Uterus (tissue), 3 donors: ENCODE measurements at regions not wholly inside any gene's neighbourhood (a gene's known extent, or its start where the extent isn't known, plus 50 kb on each side); places are given as distances from the start of the nearest gene placed in this dataset.

Source experiments
- DNase-seq, 2 donors: peaks; one replicate each; pipeline ENCODE4 v3.0.0-alpha.2; 2019 to 2020
- H3K27ac ChIP-seq, 2 donors: fragments of 200-600 bp; sonication (generic); 1 replicate in 1 of 2; 2 replicates in 1 of 2; pipeline ENCODE4 v1.5.1; 2016 to 2018
- H3K27me3 ChIP-seq, 2 donors: fragments of 200-600 bp; sonication (generic); one replicate each; pipeline ENCODE4 v1.5.1; 2018 to 2019; ENCODE audit warnings: control low read depth in 1 of 2
- H3K36me3 ChIP-seq, 2 donors: fragments of 200-600 bp; sonication (generic); one replicate each; pipeline ENCODE4 v1.5.1; 2019; ENCODE audit warnings: control low read depth in 1 of 2
- H3K4me1 ChIP-seq, 2 donors: fragments of 200-600 bp; sonication (generic); one replicate each; pipeline ENCODE4 v1.5.1; 2018 to 2019; ENCODE audit warnings: control low read depth in 1 of 2
- H3K4me3 ChIP-seq, 2 donors: fragments of 200-600 bp; sonication (generic); 1 replicate in 1 of 2; 2 replicates in 1 of 2; pipeline ENCODE4 v1.5.1; 2018 to 2019; ENCODE audit warnings: mild to moderate bottlenecking in 1 of 2
- H3K9me3 ChIP-seq, 2 donors: fragments of 200-600 bp; sonication (generic); one replicate each; pipeline ENCODE4 v1.5.1; 2019; ENCODE audit warnings: control low read depth in 1 of 2
- POLR2A ChIP-seq, 2 donors: fragments of 450-650 bp; IDR thresholded peaks; one replicate each; pipeline ENCODE4 v1.6.1; 2016; ENCODE audit warnings: antibody characterized with exemption in 2 of 2, mild to moderate bottlenecking in 1 of 2, moderate library complexity in 1 of 2
- intact Hi-C: fragments of 100-400 bp; cut with DNase I; formaldehyde crosslinking; loops from one replicate; pipeline ENCODE4 v1.15.1; 2023; ENCODE audit warnings: low total_unique reads
- TF ChIP-seq, protein P1 (sequence below), 4 experiments: fragments of 200-600 bp in 2 of 4; fragments of 450-650 bp in 2 of 4; sonication (generic) in 2 of 4; IDR thresholded peaks; one replicate each; pipeline ENCODE4 v1.5.1; 2016 to 2019; ENCODE audit warnings: antibody characterized with exemption in 4 of 4, mild to moderate bottlenecking in 2 of 4, moderate library complexity in 1 of 4
- donor health status: DM: yes; HTN: yes; CAD: no.

DNA sequence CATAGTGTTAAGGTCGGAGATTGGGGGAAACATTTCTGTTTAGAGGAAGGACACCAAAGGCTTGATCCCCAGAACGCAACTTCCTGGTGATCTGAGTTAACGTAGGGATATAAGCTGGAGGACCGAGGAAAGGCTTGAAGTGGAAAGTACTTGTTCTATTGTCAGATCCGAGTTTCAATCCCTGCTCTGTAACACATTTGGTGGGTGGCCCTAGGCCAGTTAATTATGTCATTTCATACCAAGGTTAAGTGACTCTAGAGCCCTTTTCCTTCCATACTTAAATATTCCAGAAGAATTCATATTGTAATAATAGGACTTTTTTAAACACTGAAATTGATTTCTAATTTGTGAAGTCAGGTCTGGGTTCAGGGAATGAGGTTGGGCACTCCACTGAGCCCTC lies 80.9 kb downstream of the RPLP1 start:
- intact Hi-C loops = no loop called here
- Histone ChIP-seq H3K4me3 (no peak overlapping the region), H3K4me1 (no peaks in the 10 kb centered on the region), H3K27ac (no peak overlapping the region), H3K27me3 (no peaks in the 10 kb centered on the region), H3K9me3 (no peaks in the 10 kb centered on the region), H3K36me3 (no peaks in the 10 kb centered on the region)
- no peak for TF ChIP-seq POLR2A (IDR thresholded peaks at IDR 0.05)
- TF ChIP-seq, protein P1, sequence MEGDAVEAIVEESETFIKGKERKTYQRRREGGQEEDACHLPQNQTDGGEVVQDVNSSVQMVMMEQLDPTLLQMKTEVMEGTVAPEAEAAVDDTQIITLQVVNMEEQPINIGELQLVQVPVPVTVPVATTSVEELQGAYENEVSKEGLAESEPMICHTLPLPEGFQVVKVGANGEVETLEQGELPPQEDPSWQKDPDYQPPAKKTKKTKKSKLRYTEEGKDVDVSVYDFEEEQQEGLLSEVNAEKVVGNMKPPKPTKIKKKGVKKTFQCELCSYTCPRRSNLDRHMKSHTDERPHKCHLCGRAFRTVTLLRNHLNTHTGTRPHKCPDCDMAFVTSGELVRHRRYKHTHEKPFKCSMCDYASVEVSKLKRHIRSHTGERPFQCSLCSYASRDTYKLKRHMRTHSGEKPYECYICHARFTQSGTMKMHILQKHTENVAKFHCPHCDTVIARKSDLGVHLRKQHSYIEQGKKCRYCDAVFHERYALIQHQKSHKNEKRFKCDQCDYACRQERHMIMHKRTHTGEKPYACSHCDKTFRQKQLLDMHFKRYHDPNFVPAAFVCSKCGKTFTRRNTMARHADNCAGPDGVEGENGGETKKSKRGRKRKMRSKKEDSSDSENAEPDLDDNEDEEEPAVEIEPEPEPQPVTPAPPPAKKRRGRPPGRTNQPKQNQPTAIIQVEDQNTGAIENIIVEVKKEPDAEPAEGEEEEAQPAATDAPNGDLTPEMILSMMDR (IDR thresholded peaks at IDR 0.05) = no peak
- DNase-seq = no peak

DNA sequence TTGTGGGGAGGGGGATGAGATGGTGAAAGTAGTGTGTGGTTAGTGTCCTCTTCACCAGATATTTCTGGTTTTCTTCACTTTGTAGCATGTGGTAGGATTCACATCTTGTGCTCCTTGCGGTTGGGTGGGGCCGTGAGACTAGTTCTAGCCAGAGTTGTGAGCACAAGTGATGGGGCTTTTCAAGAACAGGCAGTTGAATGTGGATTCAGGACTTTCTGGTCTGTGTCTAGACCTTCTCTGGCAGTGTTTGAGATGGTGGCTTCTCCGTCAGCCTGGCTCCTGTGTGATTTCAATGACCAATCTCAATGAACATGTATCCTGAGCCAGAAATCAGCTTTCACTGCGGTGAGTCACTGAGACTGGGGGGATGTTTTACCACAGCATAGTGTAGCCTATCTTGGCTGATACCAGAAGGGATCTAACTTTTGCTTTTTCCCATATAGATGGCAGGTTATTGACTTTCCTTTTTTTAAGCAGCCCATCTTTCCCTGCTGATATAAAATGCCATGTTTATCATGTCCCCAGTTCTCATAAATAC lies 82.6 kb downstream of the RPLP1 start:
- Histone ChIP-seq H3K4me1 (no peaks in the 10 kb centered on the region), H3K27me3 (no peaks in the 10 kb centered on the region), H3K36me3 (no peaks in the 10 kb centered on the region), H3K27ac (no peak overlapping the region), H3K9me3 (no peaks in the 10 kb centered on the region), H3K4me3 (no peak overlapping the region)
- no peak for DNase-seq
- intact Hi-C loops = no loop called here
- no peak for TF ChIP-seq POLR2A (IDR thresholded peaks at IDR 0.05)
- TF ChIP-seq, protein P1 (IDR thresholded peaks at IDR 0.05) = no peak

DNA sequence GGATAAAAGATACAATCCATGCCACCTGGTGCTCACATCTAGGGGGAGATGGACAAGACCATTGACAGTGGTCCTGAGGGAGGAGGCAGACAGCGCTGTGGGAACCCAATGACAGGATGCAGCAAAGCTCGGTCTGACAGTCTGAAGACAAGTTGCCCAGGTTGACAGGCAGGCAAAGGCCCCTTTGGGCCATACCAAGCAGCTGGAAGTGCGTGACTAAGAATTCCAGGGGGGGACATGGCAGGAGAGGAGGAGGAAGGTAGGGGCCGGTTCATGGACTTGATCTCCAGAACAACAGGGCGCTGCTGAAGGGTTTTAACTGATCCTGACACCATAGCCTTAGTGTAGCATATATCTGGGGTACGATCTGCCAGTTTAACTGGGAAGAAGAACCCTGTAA lies 83.4 kb downstream of the RPLP1 start:
- intact Hi-C loops = no loop called here
- H3K9me3 ChIP-seq = no peaks in the 10 kb centered on the region
- no peak for DNase-seq
- H3K36me3 ChIP-seq = no peaks in the 10 kb centered on the region
- no peak overlapping the region for H3K27ac ChIP-seq
- TF ChIP-seq, protein P1 (IDR thresholded peaks at IDR 0.05) = no peak
- H3K27me3 ChIP-seq = no peaks in the 10 kb centered on the region
- H3K4me3 ChIP-seq = no peak overlapping the region
- H3K4me1 ChIP-seq = no peaks in the 10 kb centered on the region

DNA sequence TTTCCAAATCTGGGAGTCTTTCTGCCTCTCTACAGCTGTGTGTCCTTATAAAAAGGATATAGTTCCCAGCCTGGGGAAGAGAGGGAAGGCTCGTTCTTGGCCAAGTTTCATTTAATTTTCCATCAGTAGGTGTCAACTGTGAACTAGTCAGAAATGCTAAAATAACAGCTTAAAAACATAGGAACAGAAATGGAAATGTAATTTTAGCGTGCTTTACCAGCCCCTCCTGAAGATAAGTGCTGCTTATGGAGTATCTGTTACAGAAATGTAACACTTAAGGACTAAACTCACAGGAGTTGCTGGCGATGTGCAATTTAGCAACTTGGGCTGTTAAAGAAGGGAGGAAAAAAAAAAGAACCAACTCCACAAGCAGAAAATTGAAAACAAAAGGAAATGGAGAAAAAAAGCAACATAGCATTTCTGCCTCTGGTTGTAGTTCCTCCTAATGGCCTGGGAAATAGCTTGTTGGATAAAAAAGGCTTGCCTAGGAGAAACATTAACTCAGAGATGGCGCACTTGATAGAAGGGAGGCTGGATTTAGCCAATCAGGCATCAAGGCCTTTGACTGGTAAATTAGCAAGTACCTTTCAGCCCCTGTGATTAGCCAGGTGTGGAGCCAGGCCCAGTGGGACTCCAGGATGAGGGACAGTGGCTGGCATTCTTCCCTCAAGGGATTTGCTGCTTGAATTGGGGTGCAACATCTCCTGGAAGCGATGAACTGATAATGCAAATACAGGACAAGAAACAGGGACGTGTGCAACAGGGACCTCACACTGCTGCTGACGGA lies 84.3 kb downstream of the RPLP1 start:
- no peak for TF ChIP-seq POLR2A (IDR thresholded peaks at IDR 0.05)
- TF ChIP-seq, protein P1 (IDR thresholded peaks at IDR 0.05) = no peak
- Histone ChIP-seq H3K4me3 (no peak overlapping the region), H3K27me3 (no peaks in the 10 kb centered on the region), H3K9me3 (no peaks in the 10 kb centered on the region), H3K4me1 (no peaks in the 10 kb centered on the region), H3K36me3 (no peaks in the 10 kb centered on the region), H3K27ac (no peak overlapping the region)
- no peak for DNase-seq
- intact Hi-C loops = no loop called here

DNA sequence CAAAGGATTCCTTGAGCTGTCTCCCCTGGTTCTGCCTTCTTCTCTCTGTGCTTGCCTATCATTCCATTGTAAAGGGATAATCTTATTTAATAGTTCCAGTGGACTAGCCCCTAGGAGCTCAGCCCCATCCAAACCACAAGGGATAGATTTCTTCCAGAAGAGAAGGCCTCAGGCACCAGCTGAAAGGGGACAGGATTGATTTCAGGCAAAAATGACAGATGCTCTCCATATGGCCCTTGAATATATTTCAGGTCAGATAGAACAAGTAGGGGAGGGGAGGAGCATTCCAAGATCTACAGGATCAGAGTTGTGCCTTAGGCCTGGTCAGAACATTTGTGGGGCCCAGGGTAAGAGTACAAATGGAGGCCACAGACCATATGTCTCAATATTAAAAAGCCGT lies 85.3 kb downstream of the RPLP1 start:
- intact Hi-C loops = no loop called here
- no peaks in the 10 kb centered on the region for H3K4me1 ChIP-seq
- TF ChIP-seq, protein P1 (IDR thresholded peaks at IDR 0.05) = no peak
- TF ChIP-seq POLR2A (IDR thresholded peaks at IDR 0.05) = no peak

More for the DNA sequence above, 85.3 kb downstream of the RPLP1 start:
- no peak for DNase-seq
- Histone ChIP-seq H3K27me3 (no peaks in the 10 kb centered on the region), H3K36me3 (no peaks in the 10 kb centered on the region), H3K9me3 (no peaks in the 10 kb centered on the region), H3K27ac (no peak overlapping the region), H3K4me3 (no peak overlapping the region)
